Endometrium (tissue), 2 donors: ENCODE measurements at regions not wholly inside any gene's neighbourhood (a gene's known extent, or its start where the extent isn't known, plus 50 kb on each side); places are given as distances from the start of the nearest gene placed in this dataset.
"Not testable (repeated sequence)": the region's sequence is repeated elsewhere in the genome, so short reads cannot be mapped to it uniquely, and the experiment has no call there.

ENCODE experiments used
- FAIRE-seq: peaks from 2 replicates; lab custom pipeline; 2012; peaks lifted over from hg19 to GRCh38; lab: Jason Lieb, UNC
- donor health status: control.
- donor health status: control.

DNA sequence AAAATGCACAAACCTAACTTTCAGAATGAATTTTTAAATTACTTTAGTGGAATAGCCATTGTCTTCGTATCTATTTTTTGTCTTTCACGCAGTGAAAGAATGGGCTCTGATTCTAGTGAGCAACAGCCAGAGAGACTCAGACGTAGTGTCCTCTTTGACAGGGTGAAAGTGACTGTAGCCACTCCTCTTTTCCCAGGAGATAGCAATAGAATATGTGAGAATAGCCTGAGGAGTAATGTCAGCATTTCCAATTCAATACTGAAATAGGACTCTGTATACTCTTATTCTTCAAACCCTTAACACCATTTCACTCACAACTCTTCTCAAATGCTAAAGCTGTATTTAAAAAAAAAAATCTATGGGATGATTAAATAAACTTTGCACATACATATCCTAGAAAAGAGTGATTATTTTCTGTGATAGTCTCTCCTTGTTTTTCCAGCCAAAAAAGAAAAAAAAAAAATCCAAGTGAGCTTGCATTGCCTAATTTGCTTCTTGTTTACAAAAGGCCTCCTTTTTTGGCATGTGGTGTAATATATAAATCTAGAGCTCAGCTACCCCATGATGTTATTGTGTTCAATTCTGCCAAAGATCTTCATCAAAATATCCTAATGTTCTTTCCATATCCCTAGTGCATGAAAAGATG, 626.1 kb upstream of the SLITRK6 start:
- FAIRE-seq, result no peak

DNA sequence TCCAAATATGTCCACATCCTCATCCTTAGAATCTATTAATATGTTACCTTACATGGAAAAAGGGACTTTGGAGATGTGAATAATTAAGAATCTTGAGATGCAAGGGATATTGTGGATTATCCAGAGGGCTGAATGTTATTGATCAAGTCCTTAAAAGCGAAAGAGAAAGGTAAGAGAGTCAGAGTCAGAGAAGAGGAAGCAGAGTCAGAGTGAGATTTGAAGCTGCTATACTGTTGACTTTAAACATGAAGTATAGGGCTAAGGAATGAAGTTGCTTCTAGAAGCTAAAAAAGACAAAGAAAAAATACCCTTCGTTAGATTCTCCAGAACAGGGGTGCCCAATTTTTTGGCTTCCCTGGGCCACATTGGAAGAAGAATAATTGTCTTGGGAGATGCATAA, 627.2 kb upstream of the SLITRK6 start:
- no peak for FAIRE-seq

- FAIRE-seq, result no peak
Measured at GRCh38 chr13:86429756-86430155, 630.5 kb upstream of the SLITRK6 start.

- FAIRE-seq, result no peak
Measured at GRCh38 chr13:86438034-86438433, 638.8 kb upstream of the SLITRK6 start.

- no peak for FAIRE-seq
Measured at GRCh38 chr13:86445206-86445605, 646.0 kb upstream of the SLITRK6 start.

DNA sequence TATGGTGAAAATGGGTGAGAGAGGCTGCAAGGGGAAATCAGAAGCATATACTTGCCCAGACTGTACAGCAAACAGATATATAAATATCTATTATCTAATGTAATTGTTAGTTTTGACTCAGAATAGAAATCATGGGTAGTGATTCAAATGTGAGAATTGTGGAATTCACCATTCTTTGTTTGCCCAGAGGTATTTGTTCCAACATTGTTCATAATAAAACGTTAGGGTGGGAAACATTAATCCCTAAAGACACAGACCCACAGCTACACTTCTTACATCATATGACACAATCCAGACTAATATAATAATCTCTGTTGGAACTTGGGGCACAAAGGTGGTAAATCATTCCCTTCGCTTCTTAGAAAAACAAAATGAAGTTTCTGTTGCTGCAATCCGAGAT, 646.5 kb upstream of the SLITRK6 start:
- FAIRE-seq, result no peak

DNA sequence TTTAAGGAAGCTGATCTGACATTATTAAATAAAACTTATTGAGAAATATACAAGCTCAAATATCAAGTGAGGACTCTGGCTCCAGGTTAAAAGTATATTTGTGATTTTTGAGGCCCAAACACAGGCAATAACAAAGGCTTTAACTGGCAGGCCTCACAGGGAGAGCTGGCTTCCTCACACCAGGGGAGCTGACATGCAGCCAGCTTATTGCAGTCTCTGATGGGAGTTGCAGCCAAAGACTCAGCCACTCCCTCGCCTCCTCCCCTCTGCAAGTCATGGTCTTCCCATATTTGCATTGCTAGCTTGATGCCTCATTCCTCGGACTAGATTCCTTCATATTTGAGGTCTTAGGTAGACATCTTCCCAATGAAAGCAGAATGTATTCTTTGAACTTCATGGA, 647.1 kb upstream of the SLITRK6 start:
- FAIRE-seq, result no peak

GRCh38 chr13:86447479-86447878, 648.3 kb upstream of the SLITRK6 start:
- no peak for FAIRE-seq

DNA sequence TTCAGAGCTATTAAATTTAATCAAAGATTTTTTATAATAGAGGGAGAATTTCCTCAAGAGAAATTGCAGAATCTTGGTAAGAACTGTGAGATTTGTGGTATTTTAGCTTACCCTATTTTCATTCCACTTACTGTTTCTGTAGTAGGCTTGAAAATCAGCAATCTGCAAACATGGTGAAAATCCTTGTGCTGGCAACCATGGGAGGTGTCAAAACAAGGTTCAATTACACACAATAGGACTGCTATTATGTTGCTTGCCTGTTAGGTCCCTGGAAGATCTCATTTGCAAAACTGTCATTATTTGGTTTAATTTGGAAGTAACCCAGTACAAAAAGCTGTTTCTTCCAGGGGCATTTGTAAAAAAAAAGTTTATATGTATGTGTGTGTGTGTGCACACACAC, 662.8 kb upstream of the SLITRK6 start:
- no peak for FAIRE-seq

GRCh38 chr13:86464193-86464592, 665.0 kb upstream of the SLITRK6 start:
- no peak for FAIRE-seq

GRCh38 chr13:86474971-86475370, 675.8 kb upstream of the SLITRK6 start:
- FAIRE-seq, result no peak

DNA sequence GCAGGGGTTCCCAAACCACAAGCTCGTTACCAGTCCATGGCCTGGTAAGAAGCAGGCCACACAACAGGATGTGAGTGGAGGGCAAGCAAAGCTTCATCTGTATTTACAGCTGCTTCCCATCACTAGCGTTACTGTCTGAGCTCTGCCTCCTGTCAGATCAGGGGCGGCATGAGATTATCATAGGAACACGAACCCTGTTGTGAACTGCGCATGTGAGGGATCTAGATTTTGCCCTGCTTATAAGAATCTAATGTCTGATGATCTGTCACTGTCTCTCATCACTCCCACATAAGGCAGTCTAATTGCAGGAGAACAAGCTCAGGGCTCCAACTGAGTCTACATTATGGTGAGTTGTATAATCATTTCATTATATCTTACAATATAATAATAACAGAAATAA, 677.4 kb upstream of the SLITRK6 start:
- no peak for FAIRE-seq

- FAIRE-seq, result no peak
Measured at GRCh38 chr13:86486582-86486981, 687.4 kb upstream of the SLITRK6 start.

GRCh38 chr13:86491121-86491520, 691.9 kb upstream of the SLITRK6 start:
- FAIRE-seq, result no peak

DNA sequence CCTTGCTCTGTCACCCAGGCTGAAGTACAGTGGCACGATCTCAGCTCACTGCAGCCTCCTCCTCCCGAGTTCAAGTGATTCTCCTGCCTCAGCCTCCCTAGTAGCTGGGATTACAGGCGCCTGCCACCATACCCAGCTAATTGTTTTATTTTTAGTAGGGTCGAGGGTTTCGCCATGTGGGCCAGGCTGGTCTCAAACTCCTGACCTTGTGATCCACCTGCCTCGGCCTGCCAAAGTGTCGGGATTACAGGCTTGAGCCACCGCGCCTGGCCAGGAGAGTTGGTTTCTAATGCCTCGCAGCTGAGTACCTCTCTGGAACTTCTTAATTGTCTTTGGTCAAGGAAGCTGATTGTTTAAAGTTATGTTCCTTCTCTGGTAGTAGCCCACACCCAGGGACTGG, 702.7 kb upstream of the SLITRK6 start:
- not testable (repeated sequence) for FAIRE-seq

DNA sequence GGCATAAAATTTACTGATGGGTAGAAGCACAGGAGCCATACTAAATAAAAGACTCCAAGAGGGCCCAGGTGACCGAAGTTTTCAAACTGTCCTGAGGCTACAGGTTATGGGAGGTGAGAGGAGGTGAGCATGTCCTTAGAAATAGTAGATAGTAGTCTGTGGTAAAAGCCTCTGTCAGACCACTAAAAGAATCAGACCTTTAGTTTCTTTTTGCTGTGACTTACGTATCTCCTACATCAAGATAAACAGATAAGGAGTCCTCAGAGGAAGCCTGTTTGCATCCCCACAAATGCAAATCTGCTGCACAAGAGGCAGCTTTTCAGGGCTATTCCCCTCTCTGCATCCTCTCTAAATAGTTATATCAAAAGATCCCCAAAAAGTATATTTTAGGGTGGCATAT, 711.6 kb upstream of the SLITRK6 start:
- FAIRE-seq, result no peak

GRCh38 chr13:86541461-86541860, 742.2 kb upstream of the SLITRK6 start:
- FAIRE-seq, result no peak

- no peak for FAIRE-seq
Measured at GRCh38 chr13:86554066-86554465, 754.8 kb upstream of the SLITRK6 start.

DNA sequence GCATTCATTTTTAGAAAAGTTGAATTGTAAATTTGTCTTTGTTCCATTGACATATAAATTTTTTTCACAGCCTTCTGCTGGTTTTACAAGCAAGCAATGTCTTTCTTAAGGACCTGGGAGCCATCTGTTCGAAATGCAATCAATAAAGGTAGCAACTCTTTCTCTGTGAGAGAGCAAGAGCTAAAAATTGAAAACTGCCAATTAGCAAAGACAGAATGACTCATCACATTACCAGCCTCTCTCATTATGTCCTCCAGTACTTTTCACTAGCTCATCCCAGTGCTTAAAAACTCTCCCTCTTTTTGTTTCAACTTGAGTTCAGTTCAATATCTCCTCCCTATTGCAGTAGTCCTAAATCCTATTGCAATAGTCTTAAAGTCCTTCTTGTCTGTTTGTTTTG, 760.7 kb upstream of the SLITRK6 start:
- FAIRE-seq, result no peak

- no peak for FAIRE-seq
Measured at GRCh38 chr13:86562866-86563265, 763.6 kb upstream of the SLITRK6 start.

GRCh38 chr13:86563308-86563707, 764.1 kb upstream of the SLITRK6 start:
- no peak for FAIRE-seq

DNA sequence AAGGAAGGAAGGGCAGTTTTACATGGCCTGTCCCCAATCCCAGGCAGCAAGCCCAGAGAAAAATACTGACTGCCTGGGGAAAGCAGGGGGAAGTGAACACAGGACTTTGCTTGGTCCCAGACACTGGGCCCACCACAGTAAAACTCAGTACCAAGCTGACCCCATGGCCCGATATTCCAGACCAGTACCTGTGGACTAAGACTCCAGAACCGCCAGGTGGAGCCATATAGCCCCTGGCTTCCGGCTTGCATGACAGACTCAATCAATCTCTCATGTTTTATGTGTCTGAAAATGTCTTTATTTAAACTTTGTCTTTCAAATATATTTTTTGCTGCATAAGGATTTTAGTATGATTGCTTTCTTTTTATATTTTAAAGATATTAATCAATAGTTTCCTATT, 767.9 kb upstream of the SLITRK6 start:
- FAIRE-seq, result no peak

DNA sequence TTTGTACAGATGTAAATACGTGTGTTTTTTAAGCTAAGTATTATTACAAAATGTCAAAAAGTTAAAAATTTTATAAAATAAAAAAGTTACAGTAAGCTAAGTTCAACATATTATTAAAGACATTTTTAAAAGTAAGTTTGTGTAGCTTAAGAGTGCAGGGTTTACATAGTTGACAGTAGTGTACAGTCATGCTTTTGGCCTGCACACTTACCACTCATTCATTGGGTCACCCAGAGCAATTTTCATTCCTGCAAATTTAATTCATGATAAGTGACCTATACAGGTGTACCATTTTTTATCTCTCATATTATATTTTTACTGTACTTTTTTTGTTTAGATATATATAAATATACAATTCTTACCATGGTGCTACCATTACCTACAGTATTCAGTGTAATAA, 769.9 kb upstream of the SLITRK6 start:
- FAIRE-seq, result peak; percentile 53

DNA sequence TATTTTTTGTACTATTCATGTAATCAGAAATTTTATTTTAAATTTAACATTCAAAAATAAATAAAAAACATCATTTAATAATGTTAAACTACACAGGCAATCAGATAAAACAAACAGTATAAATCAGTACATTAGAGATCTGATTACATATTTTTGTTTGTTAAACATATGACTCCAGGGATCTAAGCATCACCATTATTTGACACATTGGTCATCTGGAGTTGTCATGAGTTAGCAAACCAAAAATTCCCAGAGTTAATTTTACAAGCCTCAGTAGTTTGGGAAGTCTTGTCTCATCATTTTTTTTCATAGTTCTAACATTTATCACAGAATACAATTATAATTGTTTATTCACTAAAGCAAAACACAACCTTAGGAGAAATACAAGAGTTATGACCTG, 770.8 kb upstream of the SLITRK6 start:
- peak; percentile 80 for FAIRE-seq

DNA sequence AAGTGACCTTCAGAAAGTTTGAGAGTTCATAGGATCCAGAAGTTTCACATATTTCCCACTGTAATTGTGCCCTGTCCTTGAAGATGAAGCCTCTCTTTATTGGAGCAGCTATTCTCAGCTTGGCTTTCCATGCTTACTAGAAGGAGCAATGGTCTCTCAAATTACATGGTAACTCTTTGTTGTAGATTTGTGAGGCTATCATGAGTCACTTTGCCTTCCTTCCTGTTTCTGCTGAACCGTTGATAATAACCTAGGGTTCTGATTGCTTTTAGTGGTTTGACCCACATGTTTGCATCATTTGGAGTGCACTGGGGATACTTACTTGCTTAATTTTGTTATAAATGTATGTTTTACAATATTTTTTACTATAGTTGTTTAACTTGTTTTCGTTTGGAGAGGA, 772.9 kb upstream of the SLITRK6 start:
- no peak for FAIRE-seq
